Subcutaneous abdominal adipose tissue (tissue), 5 donors: ENCODE measurements at regions not wholly inside any gene's neighbourhood (a gene's known extent, or its start where the extent isn't known, plus 50 kb on each side); places are given as distances from the start of the nearest gene placed in this dataset.
"Not testable (repeated sequence)": the region's sequence is repeated elsewhere in the genome, so short reads cannot be mapped to it uniquely, and the experiment has no call there.

Source experiments
- H3K27ac ChIP-seq: one replicate; pipeline ENCODE4 v1.7.0; 2013; ENCODE audit warnings: low read depth, mild to moderate bottlenecking, inconsistent platforms, low read length, moderate library complexity
- H3K27me3 ChIP-seq, 5 donors: one replicate each; pipeline ENCODE4 v1.7.0; 2013; ENCODE audit warnings: low read length in 5 of 5, inconsistent platforms in 1 of 5; ENCODE audit not compliant: control insufficient read depth in 5 of 5, insufficient read depth in 4 of 5
- H3K36me3 ChIP-seq, 5 donors: one replicate each; pipeline ENCODE4 v1.7.0; 2013; ENCODE audit warnings: low read length in 5 of 5; ENCODE audit not compliant: control insufficient read depth in 5 of 5, insufficient read depth in 5 of 5
- H3K4me1 ChIP-seq, 5 donors: one replicate each; pipeline ENCODE4 v1.7.0; 2013; ENCODE audit warnings: low read length in 5 of 5, mild to moderate bottlenecking in 3 of 5, moderate library complexity in 1 of 5; ENCODE audit not compliant: control insufficient read depth in 5 of 5, insufficient read depth in 5 of 5
- H3K4me3 ChIP-seq, 5 donors: one replicate each; pipeline ENCODE4 v1.7.0; 2013; ENCODE audit warnings: low read length in 5 of 5, low read depth in 1 of 5
- H3K9ac ChIP-seq, 5 donors: one replicate each; pipeline ENCODE4 v1.7.0; 2013; ENCODE audit warnings: low read length in 5 of 5, mild to moderate bottlenecking in 4 of 5, moderate library complexity in 3 of 5
- H3K9me3 ChIP-seq, 5 donors: one replicate each; pipeline ENCODE4 v1.7.0; 2013; ENCODE audit warnings: low read length in 5 of 5; ENCODE audit not compliant: control insufficient read depth in 5 of 5
- donor health status: healthy.
- donor health status: healthy.
- donor health status: healthy.
- donor health status: healthy.
- donor health status: healthy.

- no peaks in the 10 kb centered on the region for H3K27me3 ChIP-seq
These were observed 99.2 kb upstream of the PALMD start for GRCh38 chr1:99546432-99547416.

GRCh38 chr1:99548943-99549605 is 96.8 kb upstream of the PALMD start:
- Histone ChIP-seq H3K9me3 (no peaks in the 10 kb centered on the region), H3K36me3 (no peaks in the 10 kb centered on the region), H3K4me1 (peaks cover 0 to 10% (median 3%) of the 10 kb centered on the region in 5 donors), H3K4me3 (no peak overlapping the region), H3K27ac (no peak overlapping the region), H3K27me3 (no peaks in the 10 kb centered on the region), H3K9ac (no peak overlapping the region)

More at GRCh38 chr1:99546432-99547416, 99.2 kb upstream of the PALMD start:
- Histone ChIP-seq H3K4me1 (peaks cover 0 to 10% (median 3%) of the 10 kb centered on the region in 5 donors), H3K4me3 (no peak overlapping the region), H3K27ac (no peak overlapping the region), H3K9ac (no peak overlapping the region), H3K36me3 (no peaks in the 10 kb centered on the region), H3K9me3 (no peaks in the 10 kb centered on the region)

- no peaks in the 10 kb centered on the region for H3K9me3 ChIP-seq
- H3K27me3 ChIP-seq, result no peaks in the 10 kb centered on the region
- no peak overlapping the region for H3K4me3 ChIP-seq
- H3K27ac ChIP-seq, result no peak overlapping the region
- H3K36me3 ChIP-seq, result no peaks in the 10 kb centered on the region
- peaks cover 0 to 7% (median 0%) of the 10 kb centered on the region in 5 donors for H3K4me1 ChIP-seq
- H3K9ac ChIP-seq, result no peak overlapping the region
These were observed 95.7 kb upstream of the PALMD start for GRCh38 chr1:99550198-99550597.

- Histone ChIP-seq H3K27me3 (no peaks in the 10 kb centered on the region), H3K9me3 (no peaks in the 10 kb centered on the region), H3K27ac (no peak overlapping the region), H3K4me3 (no peak overlapping the region), H3K4me1 (peaks cover 0 to 7% (median 0%) of the 10 kb centered on the region in 5 donors), H3K36me3 (no peaks in the 10 kb centered on the region), H3K9ac (no peak overlapping the region)
These were observed 93.9 kb upstream of the PALMD start for GRCh38 chr1:99551812-99552614.

- H3K9ac ChIP-seq, result no peak overlapping the region
These were observed 92.6 kb upstream of the PALMD start for GRCh38 chr1:99553301-99553700.

GRCh38 chr1:99553819-99554218 is 92.1 kb upstream of the PALMD start:
- H3K4me3 ChIP-seq, H3K9ac ChIP-seq, H3K27ac ChIP-seq, H3K4me1 ChIP-seq, H3K36me3 ChIP-seq, H3K27me3 ChIP-seq, H3K9me3 ChIP-seq: not testable (repeated sequence)

More at GRCh38 chr1:99553301-99553700, 92.6 kb upstream of the PALMD start:
- Histone ChIP-seq H3K4me1 (peaks cover 0 to 7% (median 0%) of the 10 kb centered on the region in 5 donors), H3K27ac (no peak overlapping the region), H3K36me3 (no peaks in the 10 kb centered on the region), H3K27me3 (no peaks in the 10 kb centered on the region), H3K4me3 (no peak overlapping the region), H3K9me3 (no peaks in the 10 kb centered on the region)

- Histone ChIP-seq H3K9ac (no peak overlapping the region), H3K36me3 (no peaks in the 10 kb centered on the region), H3K4me1 (no peaks in the 10 kb centered on the region), H3K27ac (no peak overlapping the region), H3K27me3 (no peaks in the 10 kb centered on the region), H3K9me3 (no peaks in the 10 kb centered on the region), H3K4me3 (no peak overlapping the region)
These were observed 91.2 kb upstream of the PALMD start for GRCh38 chr1:99554727-99555126.

GRCh38 chr1:99557546-99558202 is 88.2 kb upstream of the PALMD start:
- Histone ChIP-seq H3K9ac (no peak overlapping the region), H3K36me3 (no peaks in the 10 kb centered on the region), H3K27me3 (no peaks in the 10 kb centered on the region), H3K4me1 (no peaks in the 10 kb centered on the region), H3K9me3 (peaks cover 0 to 3% (median 0%) of the 10 kb centered on the region in 5 donors), H3K27ac (no peak overlapping the region), H3K4me3 (no peak overlapping the region)

- H3K4me3 ChIP-seq, result no peak overlapping the region
- peaks cover 0 to 3% (median 0%) of the 10 kb centered on the region in 5 donors for H3K9me3 ChIP-seq
- no peaks in the 10 kb centered on the region for H3K4me1 ChIP-seq
- H3K27me3 ChIP-seq, result no peaks in the 10 kb centered on the region
- no peak overlapping the region for H3K9ac ChIP-seq
- H3K36me3 ChIP-seq, result no peaks in the 10 kb centered on the region
- no peak overlapping the region for H3K27ac ChIP-seq
These were observed 86.7 kb upstream of the PALMD start for GRCh38 chr1:99559166-99559565.
